HG03025 (cell line): ENCODE measurements at regions not wholly inside any gene's neighbourhood (a gene's known extent, or its start where the extent isn't known, plus 50 kb on each side); places are given as distances from the start of the nearest gene placed in this dataset.
"Not testable (repeated sequence)": the region's sequence is repeated elsewhere in the genome, so short reads cannot be mapped to it uniquely, and the experiment has no call there.

Experiments
- ATAC-seq: cut with Tn5 transposase; IDR thresholded peaks from one replicate; pipeline ENCODE4 v1.9.1; 2021; ENCODE audit warnings: mild to moderate bottlenecking, moderate library complexity; ENCODE audit not compliant: unreplicated experiment, low FRiP score

DNA sequence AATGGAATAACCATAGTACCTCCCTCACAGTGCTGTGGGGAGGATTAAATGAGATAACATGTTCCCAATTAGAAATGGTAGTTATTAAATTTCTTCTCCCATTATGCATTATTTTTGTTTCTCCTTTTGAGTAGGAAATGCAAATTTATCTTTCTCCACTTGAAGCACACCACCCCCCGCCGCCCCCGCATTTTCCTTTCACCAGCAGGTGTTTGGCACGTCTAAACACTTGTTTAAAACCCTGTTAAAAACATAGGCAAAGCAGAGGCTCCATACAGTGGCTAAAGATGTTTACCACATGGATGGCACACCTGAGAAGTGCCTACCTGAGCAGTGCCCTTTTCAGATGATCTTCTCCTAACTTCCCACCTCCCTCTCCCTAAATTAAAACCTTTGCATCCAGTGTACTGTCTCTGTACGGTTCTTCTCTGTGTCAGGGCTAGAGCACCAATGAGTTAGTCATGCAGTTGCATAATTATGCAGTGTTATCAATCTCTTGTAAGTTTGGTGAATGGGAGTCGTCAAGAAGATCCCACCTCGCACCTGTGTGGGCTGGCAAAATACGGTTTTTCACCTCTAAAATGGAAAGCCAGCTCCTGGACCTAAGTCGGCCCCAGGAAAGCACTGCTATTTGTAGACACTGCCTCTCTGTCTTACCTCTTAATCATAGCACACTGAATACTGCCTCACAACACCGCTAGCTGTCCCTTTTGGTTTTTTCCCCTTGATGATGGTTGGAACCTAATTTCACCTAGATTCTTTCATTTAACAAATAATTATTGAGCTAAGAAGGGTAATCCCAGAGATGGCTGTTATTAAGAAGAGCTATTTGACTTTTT, 122.0 kb downstream of the CT47B1 start:
- ATAC-seq: no peak

- no peak for ATAC-seq
Observed at GRCh38 chrX:120752431-120753082, 122.7 kb upstream of the C1GALT1C1 start.

DNA sequence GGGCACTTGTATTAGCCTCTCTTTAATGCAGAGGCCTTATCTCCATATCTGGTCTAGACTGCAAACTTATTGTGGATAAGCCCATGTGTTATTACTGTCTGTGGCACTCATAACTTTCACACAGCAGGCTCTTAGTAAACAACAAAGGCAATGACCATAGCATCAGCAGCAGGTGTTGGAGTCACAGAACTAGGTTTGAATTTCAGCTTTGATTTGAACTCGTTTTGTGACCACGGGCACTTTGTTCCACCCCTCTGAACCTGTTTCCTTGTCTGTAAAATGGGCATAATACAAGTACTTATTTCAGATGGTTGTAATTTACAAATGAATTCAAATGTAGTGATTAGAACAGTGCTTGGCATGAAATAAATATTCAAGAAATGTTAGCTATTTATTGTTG, 121.8 kb upstream of the C1GALT1C1 start:
- no peak for ATAC-seq

GRCh38 chrX:120750381-120750780, 120.5 kb upstream of the C1GALT1C1 start:
- ATAC-seq: no peak

DNA sequence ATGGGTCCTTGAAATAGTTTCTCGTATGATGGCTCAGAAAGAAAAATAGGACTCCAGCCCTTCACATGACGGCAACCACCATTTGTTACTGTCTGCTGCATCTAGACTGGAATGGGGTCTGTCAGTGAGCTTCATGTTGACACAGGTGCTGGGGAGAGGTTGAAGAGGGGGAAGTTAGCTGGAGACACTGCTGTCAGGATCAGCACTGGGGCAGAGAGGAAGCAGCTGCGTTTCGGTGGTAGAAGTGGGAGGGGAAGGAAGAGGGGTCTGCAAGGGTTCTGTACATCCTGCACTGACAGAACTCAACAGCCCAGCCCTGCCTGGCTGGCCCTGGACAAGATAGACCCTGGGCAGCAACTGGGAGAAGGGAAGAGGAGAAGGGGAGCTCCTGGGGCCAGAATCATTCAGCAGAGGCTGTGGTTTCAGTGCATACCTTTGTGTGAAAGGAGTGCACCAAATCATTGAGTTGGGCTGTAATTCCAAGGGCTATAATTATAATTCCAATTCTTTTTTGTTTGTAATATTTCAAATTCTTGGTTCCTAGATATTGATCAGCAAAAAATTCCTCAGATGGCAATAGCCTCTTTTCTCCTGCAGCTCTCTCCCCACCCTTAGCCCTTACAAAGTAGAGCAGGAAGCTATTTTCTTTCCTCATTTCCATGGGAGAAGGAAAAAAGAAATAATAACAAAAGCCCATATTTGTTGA, 119.4 kb upstream of the C1GALT1C1 start:
- ATAC-seq: peak; percentile 73

DNA sequence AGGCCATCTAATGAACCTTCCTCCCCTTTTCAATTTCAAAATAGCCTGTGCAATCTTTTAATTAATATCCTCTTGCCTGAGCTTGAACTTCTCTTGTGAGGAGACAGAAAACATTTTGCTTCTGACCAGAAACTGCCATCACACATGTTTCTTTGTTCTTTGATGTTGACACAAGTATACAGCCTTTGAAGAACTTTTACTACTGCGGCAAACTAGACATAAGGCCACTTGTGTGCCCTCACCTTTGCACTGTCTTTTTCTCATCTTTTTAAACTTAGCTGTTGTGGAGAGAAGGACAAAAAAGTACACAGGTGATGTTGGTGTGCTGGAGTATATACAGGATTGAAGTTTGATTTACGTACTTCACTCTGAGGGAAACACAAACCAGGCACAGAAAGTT, 116.3 kb upstream of the C1GALT1C1 start:
- ATAC-seq: no peak

DNA sequence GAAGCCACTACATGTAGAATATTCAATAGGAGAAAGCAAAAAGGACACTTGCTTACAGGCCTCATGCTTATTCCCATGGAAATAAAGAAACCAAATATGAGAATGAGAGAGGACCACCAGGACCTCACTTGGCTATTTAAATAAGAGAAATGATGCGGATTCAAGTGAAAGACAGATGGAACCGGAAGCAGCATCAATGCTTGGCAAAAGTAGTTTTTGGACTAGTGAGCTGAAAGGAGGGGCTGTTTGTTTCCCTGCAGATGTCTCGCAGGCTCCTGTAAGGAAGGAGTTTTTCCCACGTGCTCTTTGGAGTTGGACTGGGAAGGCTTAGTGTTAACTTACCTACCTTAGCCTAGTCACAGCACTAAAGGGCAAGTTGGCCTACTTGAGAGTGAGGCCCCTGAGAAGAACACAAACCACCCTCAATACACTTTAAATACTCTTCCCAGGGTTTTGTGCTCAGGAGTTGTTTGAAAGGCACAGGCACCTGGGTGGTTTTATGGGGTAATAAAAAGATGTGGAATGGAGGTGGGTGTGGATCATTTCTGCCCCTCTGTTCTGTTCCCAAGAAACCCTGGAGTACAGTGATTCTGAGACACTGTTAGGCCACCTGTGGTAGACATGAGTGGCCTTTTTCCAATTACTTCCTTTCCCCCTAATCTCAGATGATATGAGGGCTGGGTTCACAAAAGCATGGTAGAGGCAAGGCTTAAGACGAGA, 113.3 kb upstream of the C1GALT1C1 start:
- no peak for ATAC-seq

GRCh38 chrX:120741452-120741851, 111.6 kb upstream of the C1GALT1C1 start:
- no peak for ATAC-seq

DNA sequence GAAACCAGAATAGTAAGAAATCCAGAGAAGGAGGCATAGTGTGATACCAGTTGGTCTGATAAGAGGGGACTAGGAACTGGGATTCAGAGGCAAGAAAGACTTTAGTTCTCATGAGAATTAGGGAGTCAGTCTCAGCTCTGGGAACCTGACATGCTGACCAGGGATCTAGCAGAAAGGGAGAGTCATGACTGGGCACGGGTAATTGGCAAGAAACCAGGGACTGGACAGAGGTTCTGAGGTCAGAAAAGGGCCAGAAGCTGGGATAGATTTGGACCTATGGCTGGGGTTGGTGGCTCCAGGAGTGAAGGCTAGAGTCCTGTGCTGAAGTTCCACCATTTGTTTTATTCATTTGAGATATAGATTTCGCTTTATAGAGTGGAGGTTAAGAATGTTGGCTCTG, 110.2 kb upstream of the C1GALT1C1 start:
- ATAC-seq: no peak

DNA sequence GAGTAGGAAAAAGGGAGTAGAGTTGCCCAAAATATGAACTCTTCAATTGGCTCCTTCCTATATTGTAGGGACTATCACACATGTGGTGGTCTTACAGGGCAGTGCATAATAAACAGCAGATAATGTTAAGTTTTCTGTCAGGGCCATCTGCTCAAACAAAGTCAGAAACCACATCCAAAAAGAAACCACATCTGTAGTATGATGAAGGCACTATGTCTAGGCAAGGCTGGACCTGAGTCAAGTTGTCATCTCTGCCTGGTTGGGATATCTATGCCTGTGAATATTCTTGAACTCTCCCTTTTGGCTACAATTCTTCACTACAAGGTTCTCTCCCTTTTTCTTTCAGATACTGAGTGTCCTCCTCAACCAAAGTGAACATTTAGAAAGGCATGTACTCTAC, 109.4 kb upstream of the C1GALT1C1 start:
- no peak for ATAC-seq

DNA sequence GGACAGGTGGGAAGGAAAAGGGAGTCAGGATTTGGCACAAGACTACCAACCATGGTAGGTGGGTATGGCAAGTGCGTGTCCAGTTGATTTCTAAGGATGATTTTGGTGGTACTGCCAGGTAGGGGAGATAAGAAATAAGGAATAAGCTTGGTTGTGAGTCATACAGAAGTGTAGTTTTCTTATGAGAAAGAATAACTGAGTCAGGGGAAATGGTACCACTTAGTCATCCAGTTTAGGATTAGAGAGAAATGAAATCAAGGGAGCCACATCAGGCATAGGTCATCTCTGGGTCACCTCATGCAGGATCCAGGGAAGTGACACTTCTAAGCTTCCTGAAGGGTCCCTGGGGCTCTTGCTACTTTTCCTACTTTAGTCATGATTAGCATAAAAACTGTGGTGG, 107.1 kb upstream of the C1GALT1C1 start:
- no peak for ATAC-seq

- ATAC-seq: no peak
Observed at GRCh38 chrX:120735966-120736365, 106.1 kb upstream of the C1GALT1C1 start.

DNA sequence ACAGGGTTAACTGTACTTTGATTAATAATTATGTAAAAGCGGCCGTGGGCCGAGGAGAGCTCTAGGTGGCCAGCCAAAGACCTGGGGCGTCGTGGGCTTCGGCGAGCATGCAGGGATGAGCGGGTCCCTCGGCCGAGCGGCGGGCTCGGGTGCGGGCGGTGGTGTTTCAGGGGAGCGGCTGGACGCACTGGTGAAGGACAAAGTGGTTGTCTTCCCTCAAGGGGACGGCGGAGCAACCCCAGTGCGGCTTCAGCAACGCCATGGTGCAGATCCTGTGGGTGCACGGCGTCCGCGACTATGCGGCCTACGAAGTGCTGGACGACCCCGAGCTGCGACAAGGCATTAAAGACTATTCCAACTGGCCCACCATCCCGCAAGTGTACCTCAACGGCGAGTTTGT, 103.0 kb upstream of the C1GALT1C1 start:
- ATAC-seq: no peak

- no peak for ATAC-seq
Observed at GRCh38 chrX:120732461-120732860, 102.6 kb upstream of the C1GALT1C1 start.

DNA sequence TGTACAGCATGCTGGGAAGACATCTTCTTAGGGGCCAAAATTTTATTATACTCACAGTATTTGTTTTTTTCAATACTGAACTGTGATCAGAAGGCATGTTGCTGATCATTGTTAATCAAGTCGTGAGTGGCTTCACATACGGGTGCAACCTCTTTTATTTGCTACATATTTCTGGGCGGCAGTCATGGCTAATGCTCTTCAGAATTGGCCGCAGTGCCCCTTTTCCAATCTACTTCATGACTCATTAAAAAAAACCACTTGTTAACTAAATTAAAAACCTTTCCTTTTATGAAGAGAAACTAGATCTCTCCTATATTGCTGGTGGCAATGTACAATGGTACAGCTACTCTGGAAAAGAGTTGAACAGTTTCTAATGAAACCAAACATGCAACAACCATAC, 101.5 kb upstream of the C1GALT1C1 start:
- ATAC-seq: no peak

DNA sequence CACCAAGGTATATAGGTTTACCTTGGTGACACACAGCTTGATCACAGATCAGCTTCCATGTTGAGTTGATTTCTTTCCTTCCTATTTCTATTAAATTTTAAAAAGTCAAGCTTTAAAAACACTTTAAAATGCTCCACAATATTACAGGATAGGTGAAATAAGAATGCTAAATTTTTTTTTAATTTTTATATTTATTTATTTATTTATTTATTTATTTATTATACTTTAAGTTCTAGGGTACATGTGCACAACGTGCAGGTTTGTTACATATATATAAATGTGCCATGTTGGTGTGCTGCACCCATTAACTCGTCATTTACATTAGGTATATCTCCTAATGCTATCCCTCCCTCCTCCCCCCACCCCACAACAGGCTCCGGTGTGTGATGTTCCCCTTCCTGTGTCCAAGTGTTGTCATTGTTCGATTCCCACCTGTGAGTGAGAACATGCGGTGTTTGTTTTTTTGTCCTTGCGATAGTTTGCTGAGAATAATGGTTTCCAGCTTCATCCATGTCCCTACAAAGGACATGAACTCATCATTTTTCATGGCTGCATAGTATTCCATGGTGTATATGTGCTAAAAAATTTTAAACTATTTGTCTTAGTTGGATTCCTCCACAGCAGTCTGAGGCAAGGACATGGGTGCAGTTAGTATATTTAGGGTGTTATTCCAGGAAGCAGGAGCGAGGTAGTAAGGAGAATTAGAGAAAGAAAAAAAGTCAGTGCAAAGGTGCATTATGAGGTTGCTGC, 99.8 kb upstream of the C1GALT1C1 start:
- not testable (repeated sequence) for ATAC-seq

GRCh38 chrX:120727911-120728310, 98.1 kb upstream of the C1GALT1C1 start:
- ATAC-seq: no peak

- ATAC-seq: no peak
Observed at GRCh38 chrX:120727452-120727851, 97.6 kb upstream of the C1GALT1C1 start.

DNA sequence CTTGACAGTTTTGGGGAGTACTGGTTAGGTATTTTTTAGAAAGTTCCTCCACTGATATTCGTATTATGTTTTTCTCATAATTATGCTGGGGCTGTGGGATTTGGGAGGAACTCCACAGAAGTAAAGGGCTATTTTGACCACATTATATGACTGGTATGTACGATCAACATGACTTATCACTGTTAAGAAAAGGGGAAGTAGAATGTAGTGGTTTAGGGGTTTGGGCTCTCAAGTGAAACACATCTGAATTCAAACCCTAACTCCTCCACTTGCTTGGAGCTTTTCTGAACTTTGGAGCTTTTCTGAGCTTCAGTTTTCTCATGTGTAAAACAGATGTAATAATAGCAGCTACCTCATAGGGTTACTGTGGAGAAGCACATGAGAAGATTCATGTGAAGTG, 96.4 kb upstream of the C1GALT1C1 start:
- peak; percentile 97 for ATAC-seq

GRCh38 chrX:120725874-120726273, 96.0 kb upstream of the C1GALT1C1 start:
- ATAC-seq: no peak
